ENCODE measurements at regions not wholly inside any gene's neighbourhood (a gene's known extent, or its start where the extent isn't known, plus 50 kb on each side); places are given as distances from the start of the nearest gene placed in this dataset.

DNA sequence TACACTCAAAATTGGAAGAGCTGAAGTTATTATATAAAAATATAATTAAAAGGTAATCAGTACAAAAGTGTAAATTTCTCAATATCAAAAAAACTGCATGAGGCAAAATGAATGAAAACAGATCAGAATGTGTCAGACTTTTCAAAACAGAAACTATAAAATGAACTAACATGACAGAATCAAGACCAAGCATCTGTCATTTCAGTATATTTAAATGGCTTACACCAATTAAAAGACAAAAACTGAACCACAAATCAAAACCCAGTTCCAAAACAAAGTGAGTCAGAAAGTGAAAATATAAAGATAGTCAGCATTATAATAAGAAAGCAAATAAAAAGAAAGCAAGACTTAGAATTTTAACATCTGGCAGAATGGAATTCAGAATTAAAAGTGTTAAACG lies 289.7 kb downstream of the UBE3D start:
- TF ChIP-seq, protein P1, sequence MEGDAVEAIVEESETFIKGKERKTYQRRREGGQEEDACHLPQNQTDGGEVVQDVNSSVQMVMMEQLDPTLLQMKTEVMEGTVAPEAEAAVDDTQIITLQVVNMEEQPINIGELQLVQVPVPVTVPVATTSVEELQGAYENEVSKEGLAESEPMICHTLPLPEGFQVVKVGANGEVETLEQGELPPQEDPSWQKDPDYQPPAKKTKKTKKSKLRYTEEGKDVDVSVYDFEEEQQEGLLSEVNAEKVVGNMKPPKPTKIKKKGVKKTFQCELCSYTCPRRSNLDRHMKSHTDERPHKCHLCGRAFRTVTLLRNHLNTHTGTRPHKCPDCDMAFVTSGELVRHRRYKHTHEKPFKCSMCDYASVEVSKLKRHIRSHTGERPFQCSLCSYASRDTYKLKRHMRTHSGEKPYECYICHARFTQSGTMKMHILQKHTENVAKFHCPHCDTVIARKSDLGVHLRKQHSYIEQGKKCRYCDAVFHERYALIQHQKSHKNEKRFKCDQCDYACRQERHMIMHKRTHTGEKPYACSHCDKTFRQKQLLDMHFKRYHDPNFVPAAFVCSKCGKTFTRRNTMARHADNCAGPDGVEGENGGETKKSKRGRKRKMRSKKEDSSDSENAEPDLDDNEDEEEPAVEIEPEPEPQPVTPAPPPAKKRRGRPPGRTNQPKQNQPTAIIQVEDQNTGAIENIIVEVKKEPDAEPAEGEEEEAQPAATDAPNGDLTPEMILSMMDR (IDR thresholded peaks at IDR 0.05): no peak
- TF ChIP-seq POLR2A (IDR thresholded peaks at IDR 0.05): no peak

Data from right lobe of liver (tissue), 4 donors.